H9 (cell line): ENCODE measurements at regions not wholly inside any gene's neighbourhood (a gene's known extent, or its start where the extent isn't known, plus 50 kb on each side); places are given as distances from the start of the nearest gene placed in this dataset.

ENCODE experiments used
- DNase-seq: peaks from one replicate; pipeline ENCODE4 v3.0.0-alpha.2; 2017
- H2AFZ ChIP-seq: one replicate; pipeline ENCODE4 v1.6.1; 2013; ENCODE audit warnings: mild to moderate bottlenecking, low read length, control low read depth, moderate library complexity
- H2AK5ac ChIP-seq: 2 replicates; pipeline ENCODE4 v1.6.1; 2013; ENCODE audit warnings: low read length, control low read depth, mixed read lengths; ENCODE audit not compliant: insufficient read length
- H2BK120ac ChIP-seq: one replicate; pipeline ENCODE4 v1.6.1; 2013; ENCODE audit warnings: low read depth, mild to moderate bottlenecking, low read length, control low read depth, inconsistent platforms; ENCODE audit not compliant: poor library complexity, severe bottlenecking
- H2BK12ac ChIP-seq: 2 replicates; pipeline ENCODE4 v1.6.1; 2013; ENCODE audit warnings: low read length, control low read depth, mixed read lengths, low read depth; ENCODE audit not compliant: insufficient read length
- H2BK15ac ChIP-seq: 2 replicates; pipeline ENCODE4 v1.6.1; 2013; ENCODE audit warnings: low read depth, low read length, control low read depth
- H2BK20ac ChIP-seq: one replicate; pipeline ENCODE4 v1.6.1; 2013; ENCODE audit warnings: low read depth, mild to moderate bottlenecking, low read length, control low read depth, inconsistent platforms; ENCODE audit not compliant: poor library complexity, severe bottlenecking
- H2BK5ac ChIP-seq: 2 replicates; pipeline ENCODE4 v1.6.1; 2013; ENCODE audit warnings: low read length, control low read depth, mixed read lengths; ENCODE audit not compliant: insufficient read length
- H3K14ac ChIP-seq: 2 replicates; pipeline ENCODE4 v1.6.1; 2013; ENCODE audit warnings: low read length, control low read depth; ENCODE audit not compliant: insufficient read depth
- H3K18ac ChIP-seq: 2 replicates; pipeline ENCODE4 v1.6.1; 2013; ENCODE audit warnings: low read depth, mild to moderate bottlenecking, mixed read lengths, low read length, control low read depth; ENCODE audit not compliant: insufficient read length
- H3K23ac ChIP-seq: 2 replicates; pipeline ENCODE4 v1.6.1; 2013; ENCODE audit warnings: low read length, control low read depth, mixed read lengths, low read depth; ENCODE audit not compliant: insufficient read length
- H3K23me2 ChIP-seq: 2 replicates; pipeline ENCODE4 v1.6.1; 2013; ENCODE audit warnings: low read depth, mild to moderate bottlenecking, mixed read lengths, low read length, control low read depth; ENCODE audit not compliant: insufficient read length, poor library complexity, severe bottlenecking
- H3K27ac ChIP-seq: 2 replicates; pipeline ENCODE4 v1.5.1; 2013; ENCODE audit warnings: low read length, control low read depth, mixed read lengths, low read depth; ENCODE audit not compliant: insufficient read length
- H3K27me3 ChIP-seq: 2 replicates; pipeline ENCODE4 v1.6.1; 2013; ENCODE audit warnings: low read length, control low read depth, inconsistent platforms; ENCODE audit not compliant: insufficient read depth
- H3K4ac ChIP-seq: 2 replicates; pipeline ENCODE4 v1.6.1; 2013; ENCODE audit warnings: low read depth, mild to moderate bottlenecking, control low read depth, inconsistent platforms, low read length, moderate library complexity
- H3K4me1 ChIP-seq: 2 replicates; pipeline ENCODE4 v1.6.1; 2013; ENCODE audit warnings: low read length, control low read depth, inconsistent platforms; ENCODE audit not compliant: insufficient read depth
- H3K4me2 ChIP-seq: 2 replicates; pipeline ENCODE4 v1.6.1; 2013; ENCODE audit warnings: low read length, control low read depth, mixed read lengths; ENCODE audit not compliant: insufficient read length, insufficient read depth
- H3K56ac ChIP-seq: 2 replicates; pipeline ENCODE4 v1.6.1; 2013; ENCODE audit warnings: low read depth, mild to moderate bottlenecking, mixed read lengths, low read length, control low read depth; ENCODE audit not compliant: insufficient read length
- H3K79me1 ChIP-seq: 2 replicates; pipeline ENCODE4 v1.6.1; 2013; ENCODE audit warnings: low read depth, mild to moderate bottlenecking, moderate library complexity, low read length, control low read depth, inconsistent platforms; ENCODE audit not compliant: insufficient read depth, poor library complexity, severe bottlenecking
- H3K79me2 ChIP-seq: 2 replicates; pipeline ENCODE4 v1.6.1; 2013; ENCODE audit warnings: low read length, control low read depth, inconsistent platforms; ENCODE audit not compliant: insufficient read depth
- H3K9ac ChIP-seq: 2 replicates; pipeline ENCODE4 v1.6.1; 2013; ENCODE audit warnings: low read length, control low read depth, mixed read lengths; ENCODE audit not compliant: insufficient read length; ENCODE audit errors: extremely low read depth
- H3K9me3 ChIP-seq: one replicate; pipeline ENCODE4 v1.6.1; 2013; ENCODE audit warnings: low read depth, low read length, inconsistent platforms; ENCODE audit not compliant: control insufficient read depth
- H3T11ph ChIP-seq: one replicate; pipeline ENCODE4 v1.6.1; 2013; ENCODE audit warnings: mild to moderate bottlenecking, low read length, control low read depth, inconsistent platforms
- H4K20me1 ChIP-seq: one replicate; pipeline ENCODE4 v1.6.1; 2013; ENCODE audit not compliant: control insufficient read depth, insufficient read length, insufficient read depth
- H4K5ac ChIP-seq: 2 replicates; pipeline ENCODE4 v1.6.1; 2013; ENCODE audit warnings: low read depth, mild to moderate bottlenecking, mixed read lengths, low read length, control low read depth; ENCODE audit not compliant: insufficient read length
- H4K8ac ChIP-seq: replicated peaks from 2 replicates; pipeline ENCODE4 v1.6.1; 2013; ENCODE audit warnings: low read length, control low read depth, mixed read lengths, low read depth; ENCODE audit not compliant: insufficient read length
- H4K91ac ChIP-seq: 2 replicates; pipeline ENCODE4 v1.6.1; 2013; ENCODE audit warnings: low read depth, mild to moderate bottlenecking, moderate library complexity, mixed read lengths, low read length, control low read depth; ENCODE audit not compliant: insufficient read length
- H3K27ac Mint-ChIP-seq, 3 experiments: 2 replicates in 2 of 3; 3 replicates in 1 of 3; pipeline ENCODE4 v1.8.0; 2020 to 2021; ENCODE audit warnings: mixed read lengths in 3 of 3, mild to moderate bottlenecking in 1 of 3, moderate library complexity in 1 of 3
- H3K27me3 Mint-ChIP-seq: 2 replicates; pipeline ENCODE4 v1.8.0; 2021; ENCODE audit warnings: low read depth, mild to moderate bottlenecking, moderate library complexity, mixed read lengths
- H3K36me3 Mint-ChIP-seq, 3 experiments: 2 replicates in 2 of 3; 3 replicates in 1 of 3; pipeline ENCODE4 v1.8.0; 2020 to 2021; ENCODE audit warnings: low read depth in 3 of 3, mixed read lengths in 3 of 3; ENCODE audit not compliant: insufficient read depth in 1 of 3
- H3K4me1 Mint-ChIP-seq, 2 experiments: 2 replicates each; pipeline ENCODE4 v1.8.0; 2020; ENCODE audit warnings: mixed read lengths in 2 of 2
- H3K4me3 Mint-ChIP-seq, 2 experiments: 2 replicates in 1 of 2; 3 replicates in 1 of 2; pipeline ENCODE4 v1.8.0; 2020 to 2021; ENCODE audit warnings: mild to moderate bottlenecking in 2 of 2, mixed read lengths in 2 of 2, moderate library complexity in 1 of 2
- H3K9me3 Mint-ChIP-seq, 2 experiments: 2 replicates in 1 of 2; 3 replicates in 1 of 2; pipeline ENCODE4 v1.8.0; 2020; ENCODE audit warnings: mild to moderate bottlenecking in 2 of 2, mixed read lengths in 2 of 2, moderate library complexity in 1 of 2
- CTCF ChIP-seq: fragments of 200-600 bp; sonication (generic); conservative IDR thresholded peaks from 3 replicates; pipeline ENCODE4 v1.8.0; 2021; ENCODE audit warnings: antibody characterized with exemption, mild to moderate bottlenecking
- WGBS: extraction: QIAGEN DNeasy Blood & Tissue Kit; methylation state at CpG from one replicate; pipeline ENCODE4 v1.1.7; 2013; ENCODE audit warnings: missing lambda C conversion rate, low lambda C conversion rate, mixed read lengths; ENCODE audit not compliant: insufficient read length; ENCODE audit errors: extremely low coverage; 5-methylcytosine and 5-hydroxymethylcytosine counted together

- Histone ChIP-seq H2BK15ac (no peak overlapping the region), H2BK12ac (no peak overlapping the region), H3K27ac (no peak overlapping the region), H4K91ac (no peak overlapping the region), H3K56ac (no peak overlapping the region), H3K4ac (no peak overlapping the region), H3K9me3 (no peaks in the 10 kb centered on the region), H3K23ac (no peak overlapping the region), H2AK5ac (no peak overlapping the region), H3K27me3 (no peaks in the 10 kb centered on the region), H3K23me2 (no peaks in the 10 kb centered on the region), H3K9ac (no peak overlapping the region), H2BK120ac (no peak overlapping the region), H3K79me2 (no peaks in the 10 kb centered on the region), H2AFZ (no peak overlapping the region), H4K20me1 (no peaks in the 10 kb centered on the region), H2BK20ac (no peak overlapping the region), H3K4me2 (no peak overlapping the region), H3T11ph (no peak overlapping the region), H2BK5ac (no peak overlapping the region), H3K79me1 (no peaks in the 10 kb centered on the region), H3K4me1 (no peaks in the 10 kb centered on the region), H4K8ac (no peak overlapping the region), H3K14ac (no peak overlapping the region), H4K5ac (no peak overlapping the region), H3K18ac (no peak overlapping the region)
- H3K4me3 Mint-ChIP-seq = no peak overlapping the region; a peak in 1 of 5 replicates
- DNase-seq = no peak
- peaks cover 2 to 3% of the 10 kb centered on the region in 2 experiments; a peak in 2 of 5 replicates for H3K9me3 Mint-ChIP-seq
- peaks cover 2% of the 10 kb centered on the region; the same call in 1 of the 2 replicates for H3K27me3 Mint-ChIP-seq
- H3K4me1 Mint-ChIP-seq = peaks cover 6 to 15% of the 10 kb centered on the region in 2 experiments
- WGBS = no CpG with 5 or more reads among the region's 12 CpGs
- TF ChIP-seq CTCF = no peak
- no peaks in the 10 kb centered on the region; a peak in 1 of 7 replicates for H3K36me3 Mint-ChIP-seq
- no peak overlapping the region for H3K27ac Mint-ChIP-seq
Measured at GRCh38 chr19:30074741-30075715, 133.0 kb downstream of the URI1 start.
